OCI-LY3 (cell line): ENCODE measurements at regions not wholly inside any gene's neighbourhood (a gene's known extent, or its start where the extent isn't known, plus 50 kb on each side); places are given as distances from the start of the nearest gene placed in this dataset.

Experiments
- H2AFZ ChIP-seq: fragments of 200-600, 300-600 bp; shearing (Covaris generic); 2 replicates; pipeline ENCODE4 v1.6.0; 2014; ENCODE audit warnings: antibody characterized with exemption, low read depth, low read length
- H3K27ac ChIP-seq: fragments of 200-600, 300-600 bp; sonication (generic); 2 replicates; pipeline ENCODE4 v1.5.1; 2014; ENCODE audit warnings: mild to moderate bottlenecking, low read length, moderate library complexity, mixed read lengths
- H3K27me3 ChIP-seq: fragments of 200-600, 300-600 bp; sonication (generic); 2 replicates; pipeline ENCODE4 v1.6.1; 2014; ENCODE audit warnings: low read depth, low read length, mixed read lengths
- H3K36me3 ChIP-seq: fragments of 200-600, 300-600 bp; sonication (generic); replicated peaks from 2 replicates; pipeline ENCODE3; 2014; ENCODE audit warnings: low read depth, low read length, mixed read lengths
- H3K4me1 ChIP-seq: fragments of 300-600, 200-600 bp; sonication (generic); 2 replicates; pipeline ENCODE4 v1.6.1; 2014; ENCODE audit warnings: low read length, mixed read lengths
- H3K4me2 ChIP-seq: fragments of 200-600, 300-600 bp; sonication (generic); 2 replicates; pipeline ENCODE4 v1.6.1; 2014; ENCODE audit warnings: low read length, mixed read lengths
- H3K4me3 ChIP-seq: fragments of 300-600, 200-600 bp; sonication (generic); 2 replicates; pipeline ENCODE4 v1.5.1; 2014; ENCODE audit warnings: antibody characterized with exemption, mild to moderate bottlenecking, low read length, moderate library complexity
- H3K79me2 ChIP-seq: fragments of 300-600, 200-600 bp; shearing (Covaris generic); 2 replicates; pipeline ENCODE4 v1.6.1; 2014; ENCODE audit warnings: mild to moderate bottlenecking, low read length, mixed read lengths
- H3K9ac ChIP-seq: fragments of 300-600, 200-600 bp; shearing (Covaris generic); 2 replicates; pipeline ENCODE4 v1.6.0; 2014; ENCODE audit warnings: mild to moderate bottlenecking, low read length, moderate library complexity
- H3K9me3 ChIP-seq: fragments of 200-600, 300-600 bp; shearing (Covaris generic); 2 replicates; pipeline ENCODE4 v1.6.1; 2014; ENCODE audit warnings: low read length, mixed read lengths; ENCODE audit not compliant: insufficient read depth
- H4K20me1 ChIP-seq: fragments of 200-600, 300-600 bp; sonication (generic); 2 replicates; pipeline ENCODE4 v1.6.1; 2016; ENCODE audit warnings: low read length, mixed read lengths; ENCODE audit not compliant: insufficient read depth
- CTCF ChIP-seq: fragments of 200-600, 300-600 bp; sonication (generic); IDR thresholded peaks from 2 replicates; pipeline ENCODE4 v1.5.1; 2014; ENCODE audit warnings: antibody characterized with exemption, low read length, low read depth
- EZH2phosphoT487 ChIP-seq: fragments of 200-600 bp; shearing (Covaris generic); IDR thresholded peaks from 2 replicates; pipeline ENCODE4 v1.6.1; 2018; ENCODE audit warnings: antibody characterized with exemption, mixed run types, low read depth

- H3K79me2 ChIP-seq = no peaks in the 10 kb centered on the region
- no peaks in the 10 kb centered on the region for H3K36me3 ChIP-seq
- no peak overlapping the region for H2AFZ ChIP-seq
- H3K9ac ChIP-seq = no peak overlapping the region
- no peak overlapping the region for H3K4me3 ChIP-seq
- H4K20me1 ChIP-seq = no peaks in the 10 kb centered on the region
- TF ChIP-seq CTCF (no peak), EZH2phosphoT487 (no peak)
- no peak overlapping the region for H3K4me2 ChIP-seq
- no peaks in the 10 kb centered on the region for H3K9me3 ChIP-seq
- H3K27me3 ChIP-seq = no peaks in the 10 kb centered on the region
- no peaks in the 10 kb centered on the region for H3K4me1 ChIP-seq
- H3K27ac ChIP-seq = no peak overlapping the region
Observed at GRCh38 chr3:190220362-190220761, 99.7 kb upstream of the P3H2 start.

- H3K4me2 ChIP-seq = no peak overlapping the region
- no peak for TF ChIP-seq CTCF
- no peak for TF ChIP-seq EZH2phosphoT487
- H3K27ac ChIP-seq = no peak overlapping the region
- no peak overlapping the region for H2AFZ ChIP-seq
- H3K9me3 ChIP-seq = 0 out of 2 replicates have a peak, but pooled peaks cover 2% of the 10 kb centered on the region
- no peaks in the 10 kb centered on the region for H4K20me1 ChIP-seq
- H3K9ac ChIP-seq = no peak overlapping the region
- H3K4me1 ChIP-seq = no peaks in the 10 kb centered on the region
- no peaks in the 10 kb centered on the region for H3K79me2 ChIP-seq
- no peaks in the 10 kb centered on the region for H3K27me3 ChIP-seq
- H3K36me3 ChIP-seq = no peaks in the 10 kb centered on the region
- no peak overlapping the region for H3K4me3 ChIP-seq
Observed at GRCh38 chr3:190217081-190217480, 96.4 kb upstream of the P3H2 start.

GRCh38 chr3:190213727-190214126, 93.0 kb upstream of the P3H2 start:
- no peak overlapping the region for H3K9ac ChIP-seq

GRCh38 chr3:190210608-190211007, 89.9 kb upstream of the P3H2 start:
- Histone ChIP-seq H3K4me1 (peaks cover 50% of the 10 kb centered on the region), H2AFZ (no peak overlapping the region), H3K4me2 (no peak overlapping the region), H3K9ac (no peak overlapping the region), H4K20me1 (no peaks in the 10 kb centered on the region), H3K27me3 (no peaks in the 10 kb centered on the region), H3K36me3 (no peaks in the 10 kb centered on the region), H3K4me3 (no peak overlapping the region), H3K27ac (no peak overlapping the region), H3K79me2 (no peaks in the 10 kb centered on the region), H3K9me3 (0 out of 2 replicates have a peak, but pooled peaks cover 2% of the 10 kb centered on the region)
- TF ChIP-seq EZH2phosphoT487 = no peak

More at GRCh38 chr3:190213727-190214126, 93.0 kb upstream of the P3H2 start:
- Histone ChIP-seq H3K27me3 (no peaks in the 10 kb centered on the region), H3K4me3 (no peak overlapping the region), H3K36me3 (no peaks in the 10 kb centered on the region), H3K4me2 (no peak overlapping the region), H3K79me2 (no peaks in the 10 kb centered on the region), H3K9me3 (0 out of 2 replicates have a peak, but pooled peaks cover 2% of the 10 kb centered on the region), H3K27ac (no peak overlapping the region), H4K20me1 (no peaks in the 10 kb centered on the region), H3K4me1 (peaks cover 21% of the 10 kb centered on the region), H2AFZ (no peak overlapping the region)
- TF ChIP-seq EZH2phosphoT487 = no peak
- no peak for TF ChIP-seq CTCF
